Stimulated activated CD4-positive, alpha-beta T cell treated with anti-CD3 and anti-CD28 coated beads, Interleukin-15, amount 100 ng/mL, for 24 hours (primary cell): ENCODE measurements at regions not wholly inside any gene's neighbourhood (a gene's known extent, or its start where the extent isn't known, plus 50 kb on each side); places are given as distances from the start of the nearest gene placed in this dataset.
"Not testable (repeated sequence)": the region's sequence is repeated elsewhere in the genome, so short reads cannot be mapped to it uniquely, and the experiment has no call there.

Source experiments
- DNase-seq: peaks from one replicate; pipeline ENCODE4 v3.0.0-alpha.2; 2020

DNA sequence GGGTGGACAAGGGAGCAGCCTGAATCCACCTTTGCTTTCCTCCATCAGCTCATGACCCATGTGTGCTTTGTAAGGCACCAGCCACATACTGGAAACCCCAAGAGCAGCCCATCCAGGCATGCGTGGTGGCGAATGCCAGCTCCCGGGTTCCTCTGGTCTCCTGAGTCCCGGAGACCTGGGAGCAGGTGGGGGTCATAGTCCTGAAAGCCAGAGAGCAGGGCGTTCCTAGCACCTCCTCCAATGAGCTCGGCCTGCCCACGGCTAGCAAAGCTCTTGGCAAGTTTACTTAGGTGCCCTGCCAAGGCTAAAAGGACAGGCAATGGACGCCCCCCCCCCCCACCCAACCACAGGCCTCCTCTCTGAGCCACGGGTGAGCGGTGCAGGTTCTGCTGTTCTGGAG is 3960.2 kb upstream of the TPTE start:
- not testable (repeated sequence) for DNase-seq

DNA sequence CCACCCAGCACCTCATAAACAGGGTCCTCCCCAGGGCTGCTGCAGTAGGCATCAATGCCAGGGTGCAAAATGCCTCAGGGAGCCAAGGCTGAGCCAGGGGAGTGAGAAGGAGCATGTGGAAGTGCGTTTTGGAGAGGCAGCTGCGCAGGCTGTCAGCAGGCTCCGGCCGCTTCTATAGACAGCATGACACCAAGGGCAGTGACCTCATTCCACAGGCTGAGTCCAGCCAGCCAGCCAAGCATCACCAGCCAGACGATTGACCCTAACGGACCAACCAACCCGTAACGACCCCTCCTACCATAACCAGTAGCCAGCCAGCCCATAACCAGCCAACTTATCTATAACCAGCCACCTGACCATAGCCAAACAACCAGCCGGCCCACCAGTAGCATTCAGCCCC is 3959.8 kb upstream of the TPTE start:
- DNase-seq: not testable (repeated sequence)

DNA sequence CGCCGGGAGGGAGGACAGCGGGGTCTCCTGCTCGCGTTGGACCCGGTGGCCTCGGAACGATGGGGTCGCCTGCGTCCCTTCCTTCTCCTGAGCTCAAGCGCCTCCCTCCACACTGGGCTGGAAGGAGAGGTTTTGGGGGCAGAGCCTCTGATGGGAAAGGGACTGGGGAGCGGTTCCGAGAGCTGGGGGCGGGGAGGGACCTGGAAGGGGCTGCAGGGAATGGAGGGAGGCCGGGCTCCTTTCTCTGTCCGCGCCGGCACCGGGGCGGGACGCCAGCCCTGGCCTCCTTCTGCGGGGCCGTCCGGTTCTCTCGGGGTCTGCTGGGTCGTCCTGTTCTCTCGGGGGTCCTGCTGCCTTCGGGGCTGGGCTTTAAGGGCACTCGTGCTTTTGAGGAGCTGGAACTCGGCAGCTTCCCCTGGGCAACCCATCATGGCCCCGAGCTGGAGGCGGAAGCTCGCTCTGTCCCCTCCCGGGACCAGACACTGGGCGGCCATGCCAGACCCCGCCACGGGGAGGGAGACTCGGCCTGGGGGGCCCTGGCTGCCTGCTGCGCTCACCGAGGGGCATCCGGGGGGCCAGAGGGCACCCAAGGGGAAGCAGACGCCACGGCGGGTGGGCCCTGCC is 3956.7 kb upstream of the TPTE start:
- DNase-seq: not testable (repeated sequence)

DNA sequence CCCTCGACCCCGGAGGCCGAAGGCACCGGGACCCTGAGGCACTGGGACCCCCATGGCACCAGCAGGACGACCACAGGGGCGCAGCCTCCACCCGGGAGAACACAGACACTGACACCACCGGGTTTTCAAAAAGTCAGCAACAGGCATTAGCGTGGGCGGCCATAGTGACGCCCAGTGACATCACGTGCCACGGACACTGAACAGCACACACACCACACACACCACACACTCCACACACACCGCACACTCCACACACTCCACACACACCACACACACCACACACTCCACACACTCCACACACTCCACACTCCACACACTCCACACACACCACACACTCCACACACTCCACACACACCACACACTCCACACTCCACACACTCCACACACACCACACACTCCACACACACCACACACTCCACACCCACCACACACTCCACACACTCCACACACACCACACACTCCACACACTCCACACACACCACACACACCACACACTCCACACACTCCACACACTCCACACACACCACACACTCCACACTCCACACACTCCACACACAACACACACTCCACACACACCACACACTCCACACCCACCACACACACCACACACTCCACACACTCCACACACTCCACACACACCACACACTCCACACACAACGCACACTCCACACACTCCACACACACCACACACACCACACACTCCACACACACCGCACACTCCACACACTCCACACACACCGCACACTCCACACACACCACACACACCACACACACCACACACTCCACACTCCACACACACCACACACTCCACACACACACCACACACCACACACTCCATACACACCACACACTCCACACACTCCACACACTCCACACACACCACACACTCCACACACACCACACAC is 3955.9 kb upstream of the TPTE start:
- DNase-seq: peak; percentile 40

DNA sequence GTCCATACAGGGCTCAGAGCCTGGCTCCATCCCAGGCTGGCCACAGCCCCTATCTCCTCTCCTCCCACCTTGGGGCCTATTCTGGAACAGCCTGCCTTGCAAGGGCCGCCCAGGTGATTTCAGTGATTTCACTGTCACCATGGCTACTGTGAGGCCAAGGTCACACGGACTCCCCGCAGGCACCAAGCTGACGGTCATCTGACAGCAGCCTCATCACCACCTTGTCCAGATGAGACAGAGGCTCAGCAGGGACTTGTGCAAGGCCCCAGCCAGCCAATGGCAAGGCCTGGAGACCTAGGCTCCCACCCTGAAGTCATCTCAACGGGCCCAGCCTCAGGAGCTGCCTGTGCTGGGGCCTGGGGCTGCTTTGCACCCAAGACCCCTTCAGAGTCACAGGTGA is 3953.8 kb upstream of the TPTE start:
- not testable (repeated sequence) for DNase-seq

DNA sequence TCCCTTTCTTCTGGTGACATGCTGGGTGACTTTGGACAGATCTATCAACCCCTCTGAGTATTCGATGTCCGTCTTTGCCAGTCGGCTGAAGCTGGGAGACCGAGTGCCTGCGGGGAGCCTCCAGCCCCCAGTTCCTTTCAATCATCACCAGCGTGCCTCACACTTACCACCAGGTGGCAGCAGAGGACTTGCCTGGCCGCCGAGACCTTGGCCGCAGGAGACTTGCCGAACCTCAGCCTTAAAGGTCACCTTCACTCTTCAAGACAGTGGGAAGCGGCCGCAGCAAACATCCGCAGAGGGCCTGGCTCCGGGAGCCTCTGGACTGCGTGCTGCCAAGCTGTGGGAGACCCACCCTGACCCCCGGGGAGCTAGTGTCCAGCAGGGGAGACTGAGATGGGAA is 3952.2 kb upstream of the TPTE start:
- not testable (repeated sequence) for DNase-seq

DNA sequence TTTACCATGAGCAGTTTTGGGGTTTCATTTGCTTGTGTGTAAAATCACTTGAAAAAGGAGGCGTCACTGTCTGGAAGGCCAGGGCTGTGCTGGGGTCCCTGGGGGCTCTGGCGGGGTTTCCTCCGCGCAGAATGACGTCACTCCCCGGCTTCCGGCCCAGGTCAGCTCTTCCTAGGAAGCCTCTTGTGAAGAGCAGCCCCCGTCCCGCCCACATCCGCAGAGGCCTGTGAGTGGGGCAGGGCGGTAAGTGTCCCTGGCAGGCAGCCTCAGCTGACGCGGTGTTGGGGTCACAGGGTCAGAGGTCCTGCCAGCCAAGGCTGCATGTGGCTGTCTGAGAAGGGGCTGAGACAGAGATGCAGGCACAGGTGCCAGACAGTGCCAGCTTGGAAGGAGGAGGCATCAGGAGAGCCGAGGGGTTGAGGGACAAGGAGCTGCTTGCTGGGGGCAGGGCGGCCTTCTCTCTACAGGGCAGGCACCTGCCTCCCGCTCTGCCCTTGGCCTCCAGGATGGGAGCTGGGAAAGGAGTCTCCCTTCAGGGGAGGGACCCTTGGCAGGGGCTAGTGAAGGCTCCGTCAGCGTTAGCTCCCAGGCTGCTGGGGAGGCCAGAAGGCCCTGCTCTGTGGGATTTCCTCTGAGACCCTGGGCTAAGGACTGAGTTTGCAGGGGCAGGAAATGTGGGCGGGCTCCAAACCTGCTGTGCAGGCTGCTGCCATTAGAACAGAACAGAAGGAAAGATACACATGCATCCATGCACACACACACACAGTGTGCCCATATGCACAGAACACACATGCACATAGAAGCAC is 3951.6 kb upstream of the TPTE start:
- DNase-seq: not testable (repeated sequence)

DNA sequence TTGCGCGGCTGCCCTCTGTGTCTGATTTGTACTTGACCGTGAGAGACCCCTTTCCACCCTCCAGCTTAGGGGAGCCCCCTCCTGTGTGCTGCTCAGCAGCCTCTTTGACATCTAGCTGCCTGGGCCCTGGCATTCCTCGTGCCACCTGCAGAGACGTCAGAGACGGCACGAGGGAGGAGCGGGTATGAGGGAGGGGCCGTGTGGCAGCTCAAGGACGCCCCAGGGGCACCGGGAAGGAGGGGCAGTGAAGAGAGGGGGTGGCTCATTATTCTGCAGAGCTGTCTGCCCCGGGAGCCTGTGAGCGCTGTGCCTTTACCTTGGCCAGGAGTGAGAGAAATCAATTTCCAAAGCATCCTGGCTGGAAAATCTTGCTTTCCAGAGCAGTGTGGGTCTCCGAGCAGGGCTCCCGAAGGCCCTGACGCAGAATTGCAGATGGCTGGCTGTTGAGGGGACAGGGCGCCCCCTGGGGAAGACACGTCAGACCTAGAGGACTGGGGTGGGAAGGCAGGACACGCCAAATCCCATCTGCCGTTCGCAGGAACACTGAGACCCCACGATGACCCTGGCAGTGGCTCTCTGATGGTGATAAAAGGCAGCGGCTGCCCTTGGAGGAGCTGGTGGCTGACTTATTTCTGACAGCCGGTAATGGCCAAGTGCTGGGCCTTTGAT is 3950.5 kb upstream of the TPTE start:
- DNase-seq: not testable (repeated sequence)

DNA sequence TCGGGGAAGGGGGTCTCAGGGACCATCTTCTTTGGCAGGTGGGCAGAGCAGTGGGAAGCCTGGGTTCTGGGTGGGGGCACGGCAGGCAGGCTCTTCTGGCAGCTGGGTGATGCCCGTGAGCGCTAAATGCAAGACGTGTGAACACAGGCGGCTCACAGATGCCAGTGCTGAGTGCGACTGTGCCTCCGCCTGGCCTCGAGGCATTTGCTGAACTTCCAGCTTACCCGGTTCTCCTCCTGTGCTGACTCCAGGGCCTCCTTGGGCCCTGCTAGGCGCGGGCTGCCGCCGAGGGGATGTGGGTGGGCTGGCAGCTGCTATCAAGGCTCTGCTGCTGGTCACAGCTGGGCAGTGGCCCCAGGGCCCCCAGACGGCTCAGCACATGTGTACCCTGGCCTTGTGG is 3947.8 kb upstream of the TPTE start:
- not testable (repeated sequence) for DNase-seq

DNA sequence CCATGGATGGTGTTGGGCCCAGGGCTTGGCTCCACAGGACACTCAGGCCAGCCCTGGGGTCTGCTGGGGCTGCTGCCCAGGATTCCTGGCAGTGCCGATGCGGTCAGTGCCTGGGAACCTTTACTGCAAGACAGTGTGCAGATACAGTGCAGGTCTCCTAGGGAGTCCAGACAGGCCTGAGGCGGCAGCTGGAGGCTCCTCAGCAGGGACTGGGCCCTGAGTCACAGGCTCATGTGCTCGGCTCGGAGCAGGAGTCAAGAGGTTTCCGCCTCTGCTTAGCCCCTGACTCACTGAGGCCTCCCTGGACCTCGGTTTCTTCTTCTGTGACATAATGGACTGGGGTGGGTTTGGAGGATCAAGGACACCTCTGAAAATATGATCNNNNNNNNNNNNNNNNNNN is 3941.6 kb upstream of the TPTE start:
- DNase-seq: not testable (repeated sequence)
